SK-N-SH treated with all-trans-retinoic acid at 6 μM for 48 hours (cell line): ENCODE measurements at regions not wholly inside any gene's neighbourhood (a gene's known extent, or its start where the extent isn't known, plus 50 kb on each side); places are given as distances from the start of the nearest gene placed in this dataset.

Experiments used
- ARNTL ChIP-seq: fragments of 450-650 bp; formaldehyde crosslinking; IDR thresholded peaks from 2 replicates; pipeline ENCODE4 v1.5.0; 2020; ENCODE audit warnings: low read depth, mild to moderate bottlenecking, moderate library complexity, borderline replicate concordance
- BACH2 ChIP-seq: fragments of 250-450 bp; sonication (Bioruptor Pico); IDR thresholded peaks from 2 replicates; pipeline ENCODE4 v1.9.0; 2021; ENCODE audit warnings: mild to moderate bottlenecking, borderline replicate concordance
- GLIS3 ChIP-seq: fragments of 250-450 bp; sonication (Bioruptor Pico); IDR thresholded peaks from 2 replicates; pipeline ENCODE4 v1.5.0; 2020; ENCODE audit warnings: mild to moderate bottlenecking, moderate library complexity
- PATZ1 ChIP-seq: fragments of 250-450 bp; sonication (Bioruptor Pico); IDR thresholded peaks from 2 replicates; pipeline ENCODE4 v1.8.0; 2020; ENCODE audit warnings: mild to moderate bottlenecking, moderate library complexity, borderline replicate concordance
- PPARA ChIP-seq: fragments of 250-450 bp; sonication (Bioruptor Pico); IDR thresholded peaks from 2 replicates; pipeline ENCODE4 v1.5.0; 2020; ENCODE audit warnings: mild to moderate bottlenecking, borderline replicate concordance
- SNAI2 ChIP-seq: fragments of 250-450 bp; sonication (Bioruptor Pico); IDR thresholded peaks from 2 replicates; pipeline ENCODE4 v1.5.0; 2020; ENCODE audit warnings: mild to moderate bottlenecking, moderate library complexity
- TCF4 ChIP-seq: fragments of 250-450 bp; sonication (Bioruptor Pico); IDR thresholded peaks from 2 replicates; pipeline ENCODE4 v1.8.0; 2021; ENCODE audit warnings: mild to moderate bottlenecking, moderate library complexity, borderline replicate concordance
- TOX ChIP-seq: fragments of 250-450 bp; sonication (Bioruptor Pico); IDR thresholded peaks from 2 replicates; pipeline ENCODE4 v1.8.0; 2021; ENCODE audit warnings: mild to moderate bottlenecking, moderate library complexity, borderline replicate concordance
- TSHZ2 ChIP-seq: fragments of 250-450 bp; sonication (Bioruptor Pico); IDR thresholded peaks from 2 replicates; pipeline ENCODE4 v1.5.0; 2020; ENCODE audit warnings: mild to moderate bottlenecking, moderate library complexity
- ZC3H10 ChIP-seq: fragments of 250-450 bp; sonication (Bioruptor Pico); IDR thresholded peaks from 2 replicates; pipeline ENCODE4 v1.5.1; 2021; ENCODE audit warnings: mild to moderate bottlenecking, moderate library complexity
- ZFP30 ChIP-seq: fragments of 450-650 bp; formaldehyde crosslinking; IDR thresholded peaks from 2 replicates; pipeline ENCODE4 v1.5.0; 2022; ENCODE audit warnings: mild to moderate bottlenecking, moderate library complexity
- ZNF8 ChIP-seq: fragments of 450-650 bp; formaldehyde crosslinking; IDR thresholded peaks from 2 replicates; pipeline ENCODE4 v1.5.0; 2020; ENCODE audit warnings: mild to moderate bottlenecking, moderate library complexity
- TF ChIP-seq, protein P1 (sequence below): fragments of 250-450 bp; sonication (Bioruptor Pico); IDR thresholded peaks from 2 replicates; pipeline ENCODE4 v1.5.1; 2021; ENCODE audit warnings: mild to moderate bottlenecking, moderate library complexity

DNA sequence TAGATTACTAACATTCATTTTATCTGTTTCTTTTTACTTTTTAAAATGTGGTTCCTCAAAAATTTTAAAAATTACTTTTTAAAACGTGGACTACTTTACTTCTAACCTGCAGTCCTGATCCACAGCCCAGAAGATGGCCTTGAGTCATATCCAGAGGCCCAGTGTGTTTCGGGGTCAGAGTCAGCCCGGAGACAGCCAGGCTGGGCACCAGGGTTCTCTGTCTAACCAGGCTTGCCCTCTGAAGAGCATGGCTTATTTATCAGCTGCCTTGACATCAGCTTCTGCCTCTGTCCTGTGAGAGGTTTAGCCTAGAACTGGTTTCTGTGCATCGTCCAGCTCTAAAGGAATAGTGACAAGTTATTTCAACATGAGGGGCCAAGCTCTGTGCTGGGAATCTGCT is 332.0 kb downstream of the FGF9 start:
- TF ChIP-seq PATZ1 = no peak
- TF ChIP-seq, protein P1, sequence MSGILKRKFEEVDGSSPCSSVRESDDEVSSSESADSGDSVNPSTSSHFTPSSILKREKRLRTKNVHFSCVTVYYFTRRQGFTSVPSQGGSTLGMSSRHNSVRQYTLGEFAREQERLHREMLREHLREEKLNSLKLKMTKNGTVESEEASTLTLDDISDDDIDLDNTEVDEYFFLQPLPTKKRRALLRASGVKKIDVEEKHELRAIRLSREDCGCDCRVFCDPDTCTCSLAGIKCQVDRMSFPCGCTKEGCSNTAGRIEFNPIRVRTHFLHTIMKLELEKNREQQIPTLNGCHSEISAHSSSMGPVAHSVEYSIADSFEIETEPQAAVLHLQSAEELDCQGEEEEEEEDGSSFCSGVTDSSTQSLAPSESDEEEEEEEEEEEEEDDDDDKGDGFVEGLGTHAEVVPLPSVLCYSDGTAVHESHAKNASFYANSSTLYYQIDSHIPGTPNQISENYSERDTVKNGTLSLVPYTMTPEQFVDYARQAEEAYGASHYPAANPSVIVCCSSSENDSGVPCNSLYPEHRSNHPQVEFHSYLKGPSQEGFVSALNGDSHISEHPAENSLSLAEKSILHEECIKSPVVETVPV = no peak
- TF ChIP-seq PPARA = no peak
- no peak for TF ChIP-seq ZNF8 (CRISPR knock-in tag)
- no peak for TF ChIP-seq ZFP30 (CRISPR knock-in tag)
- TF ChIP-seq ZC3H10 = no peak
- no peak for TF ChIP-seq TCF4
- no peak for TF ChIP-seq ARNTL (CRISPR knock-in tag)
- no peak for TF ChIP-seq GLIS3
- no peak for TF ChIP-seq TSHZ2 (CRISPR knock-in tag)
- no peak for TF ChIP-seq BACH2 (CRISPR knock-in tag)
- TF ChIP-seq TOX = no peak
- no peak for TF ChIP-seq SNAI2 (CRISPR knock-in tag)
